HL-60 (cell line): ENCODE measurements at regions not wholly inside any gene's neighbourhood (a gene's known extent, or its start where the extent isn't known, plus 50 kb on each side); places are given as distances from the start of the nearest gene placed in this dataset.

Experiments
- CTCF ChIP-seq: IDR thresholded peaks from one replicate; pipeline ENCODE4 v1.5.1; 2011; ENCODE audit warnings: low read length, control low read depth, inconsistent platforms; ENCODE audit not compliant: insufficient read depth
- POLR2AphosphoS5 ChIP-seq: IDR thresholded peaks from 2 replicates; pipeline ENCODE4 v1.6.1; 2012; ENCODE audit warnings: low read depth
- REST ChIP-seq: IDR thresholded peaks from 2 replicates; pipeline ENCODE4 v1.6.1; 2012; ENCODE audit warnings: low read depth; ENCODE audit not compliant: insufficient replicate concordance

GRCh38 chr18:35854095-35854494 lies 118.4 kb upstream of the RMP24 start:
- no peak for TF ChIP-seq CTCF
- TF ChIP-seq POLR2AphosphoS5 = no peak
- no peak for TF ChIP-seq REST
